GM19438 (cell line): ENCODE measurements at regions not wholly inside any gene's neighbourhood (a gene's known extent, or its start where the extent isn't known, plus 50 kb on each side); places are given as distances from the start of the nearest gene placed in this dataset.
A peak's percentile ranks its signal among the peaks of the same experiment; 100 is the strongest.
"Not testable (repeated sequence)": the region's sequence is repeated elsewhere in the genome, so short reads cannot be mapped to it uniquely, and the experiment has no call there.

ENCODE experiments used
- ATAC-seq: cut with Tn5 transposase; IDR thresholded peaks from one replicate; pipeline ENCODE4 v1.9.1; 2021; ENCODE audit warnings: low read depth; ENCODE audit not compliant: unreplicated experiment

DNA sequence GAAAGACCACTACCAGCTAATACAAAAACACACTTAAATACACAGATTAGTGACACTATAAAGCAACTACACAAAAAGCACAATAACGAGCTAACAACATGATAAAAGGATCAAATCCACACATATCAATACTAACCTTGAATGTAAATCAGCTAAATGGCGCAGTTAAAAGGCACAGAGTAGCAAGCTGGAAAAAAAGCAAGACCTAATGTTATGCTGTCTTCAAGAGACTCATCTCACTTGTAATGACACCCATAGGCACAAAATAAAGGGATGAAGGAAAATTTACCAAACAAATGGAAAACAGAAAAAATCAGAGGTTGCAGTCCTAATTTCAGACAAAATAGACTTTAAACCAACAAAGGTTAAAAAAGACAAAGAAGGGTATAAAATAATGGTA is 86.3 kb downstream of the NUS1 start:
- ATAC-seq: no peak

DNA sequence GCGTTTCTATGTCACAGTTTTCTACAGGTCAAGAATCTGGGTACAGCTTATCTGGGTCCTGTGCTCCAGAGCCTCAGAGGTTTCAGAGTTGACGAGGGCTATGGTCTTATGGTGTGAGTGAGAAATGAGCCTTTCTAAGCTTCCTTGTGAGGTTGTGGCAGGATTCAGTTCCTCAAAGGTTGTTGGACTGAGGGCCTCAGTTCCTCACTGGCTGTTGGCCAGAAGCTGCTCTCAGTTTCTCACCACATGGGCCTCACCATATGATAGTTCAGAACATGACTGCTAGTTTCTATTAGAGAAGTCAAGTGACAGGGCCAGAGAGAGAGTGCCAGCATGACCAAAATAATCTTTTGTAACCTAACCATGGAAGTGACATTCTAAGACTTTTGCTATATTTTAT is 96.1 kb downstream of the NUS1 start:
- peak; percentile 98 for ATAC-seq

DNA sequence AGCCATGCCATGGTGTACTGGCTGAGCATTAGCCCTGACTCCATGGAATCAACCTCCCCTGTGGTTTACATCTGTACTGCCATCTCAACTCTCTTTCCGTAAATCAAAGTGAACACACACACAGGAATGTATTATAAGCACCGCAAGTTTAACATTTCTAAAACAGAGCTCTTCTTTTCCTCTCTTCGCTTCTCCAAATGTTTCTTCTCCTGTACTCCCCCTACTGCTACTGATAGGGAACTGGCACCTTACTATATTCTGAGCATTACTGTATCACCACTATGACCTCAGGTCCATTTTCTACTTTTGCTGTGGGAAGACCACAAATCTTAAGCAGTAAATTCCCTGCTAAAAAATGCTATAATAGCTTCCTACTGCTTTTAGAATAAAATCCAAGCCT is 101.2 kb downstream of the NUS1 start:
- ATAC-seq: no peak

DNA sequence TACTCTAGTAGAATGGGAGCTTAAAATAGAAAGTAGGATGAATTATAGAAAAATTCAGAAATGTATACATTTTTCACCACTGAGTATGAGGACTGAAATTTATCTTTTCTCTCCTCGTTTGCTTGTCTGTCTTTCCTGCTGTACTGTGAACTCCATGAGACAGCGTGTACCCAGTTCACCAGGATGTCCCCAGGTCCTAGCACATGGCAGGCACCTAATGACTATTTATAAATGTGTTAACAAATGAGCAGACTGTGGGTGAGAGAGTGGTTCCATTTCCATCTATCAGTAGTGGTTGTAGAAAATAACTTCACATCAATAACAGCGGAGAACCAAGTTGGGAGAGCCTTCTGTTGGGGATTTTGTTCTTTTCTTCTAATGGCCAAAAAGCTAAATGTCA is 106.3 kb downstream of the NUS1 start:
- ATAC-seq: no peak

DNA sequence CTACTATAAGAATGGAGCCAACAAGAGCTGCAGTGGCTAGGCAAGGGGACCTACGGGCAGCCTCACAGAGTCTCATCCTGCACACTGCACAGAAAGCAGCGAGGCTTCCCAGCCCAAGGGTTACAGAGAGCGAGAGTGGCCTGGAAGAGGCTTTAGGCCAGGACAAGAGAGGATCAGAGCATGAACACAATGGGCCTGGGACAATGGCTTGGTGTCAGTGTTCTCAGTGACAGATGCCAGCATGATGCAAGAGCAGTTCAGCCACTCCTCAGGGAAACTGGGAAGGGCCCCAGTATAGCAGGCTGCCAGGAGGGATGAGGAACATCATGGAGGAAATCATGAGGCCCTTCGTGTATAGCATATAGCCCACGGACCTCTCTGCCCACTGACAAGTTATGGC is 108.0 kb downstream of the NUS1 start:
- ATAC-seq: no peak

DNA sequence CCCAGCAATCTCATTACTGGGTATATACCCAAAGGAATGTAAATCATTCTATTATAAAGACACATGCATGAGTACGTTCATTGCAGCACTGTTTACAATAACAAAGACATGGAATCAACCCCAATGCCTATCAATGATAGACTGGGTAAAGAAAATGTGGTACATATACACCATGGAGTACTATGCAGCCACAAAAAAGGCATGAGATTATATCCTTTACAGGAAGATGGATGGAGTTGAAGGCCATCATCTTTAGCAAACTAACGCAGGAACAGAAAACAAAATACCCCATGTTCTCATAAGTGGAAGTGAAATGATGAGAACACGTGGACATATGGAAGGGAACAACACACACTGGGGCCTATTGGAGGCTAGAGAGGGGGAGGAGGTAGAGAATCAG is 115.7 kb downstream of the NUS1 start:
- ATAC-seq: no peak

DNA sequence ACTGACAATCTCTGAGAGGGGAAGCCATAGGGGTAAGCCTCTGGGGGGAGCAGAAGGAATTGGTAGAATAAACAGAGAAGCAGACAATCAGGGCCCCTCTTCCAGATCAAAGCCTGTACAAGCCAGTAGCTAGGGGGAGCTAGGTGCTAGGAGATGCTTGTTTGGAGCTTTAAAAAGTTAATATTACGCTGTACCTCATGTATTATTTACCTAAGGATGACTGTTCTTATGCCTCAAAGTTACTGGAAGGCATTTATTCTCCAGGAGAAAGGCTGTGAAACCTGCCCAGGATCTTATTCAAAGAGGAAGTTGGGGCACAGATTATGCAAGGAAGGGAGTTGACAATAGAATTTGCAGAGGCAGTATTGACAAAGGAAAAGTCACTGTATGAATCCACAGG is 111.8 kb upstream of the SLC35F1 start:
- ATAC-seq: no peak

DNA sequence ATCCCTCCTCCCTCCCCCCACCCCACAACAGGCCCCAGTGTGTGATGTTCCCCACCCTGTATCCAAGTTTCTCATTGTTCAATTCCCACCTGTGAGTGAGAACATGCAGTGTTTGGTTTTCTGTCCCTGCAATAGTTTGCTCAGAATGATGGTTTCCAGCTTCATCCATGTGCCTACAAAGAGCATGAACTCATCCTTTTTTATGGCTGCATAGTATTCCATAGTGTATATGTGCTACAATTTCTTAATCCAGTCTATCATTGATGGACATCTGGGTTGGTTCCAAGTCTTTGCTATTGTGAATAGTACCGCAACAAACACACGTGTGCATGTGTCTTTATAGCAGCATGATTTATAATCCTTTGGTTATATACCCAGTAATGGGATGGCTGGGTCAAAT is 108.2 kb upstream of the SLC35F1 start:
- ATAC-seq: not testable (repeated sequence)

DNA sequence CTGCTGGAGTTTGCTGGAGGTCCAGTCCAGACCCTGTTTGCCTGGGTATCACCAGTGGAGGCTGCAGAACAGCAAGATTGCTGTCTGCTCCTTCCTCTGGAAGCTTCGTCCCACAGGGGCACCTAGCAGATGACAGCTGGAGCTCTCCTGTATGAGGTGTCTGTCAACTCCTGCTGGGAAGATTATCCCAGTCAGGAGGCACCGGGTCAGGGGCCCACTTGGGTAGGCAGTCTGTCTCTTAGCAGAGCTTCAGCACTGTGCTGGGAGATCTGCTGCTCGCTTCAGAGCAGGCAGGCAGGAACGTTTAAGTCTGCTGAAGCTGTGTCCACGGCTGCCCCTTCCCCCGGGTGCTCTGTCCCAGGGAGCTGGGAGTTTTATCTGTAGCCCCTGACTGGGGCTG is 96.8 kb upstream of the SLC35F1 start:
- ATAC-seq: no peak

DNA sequence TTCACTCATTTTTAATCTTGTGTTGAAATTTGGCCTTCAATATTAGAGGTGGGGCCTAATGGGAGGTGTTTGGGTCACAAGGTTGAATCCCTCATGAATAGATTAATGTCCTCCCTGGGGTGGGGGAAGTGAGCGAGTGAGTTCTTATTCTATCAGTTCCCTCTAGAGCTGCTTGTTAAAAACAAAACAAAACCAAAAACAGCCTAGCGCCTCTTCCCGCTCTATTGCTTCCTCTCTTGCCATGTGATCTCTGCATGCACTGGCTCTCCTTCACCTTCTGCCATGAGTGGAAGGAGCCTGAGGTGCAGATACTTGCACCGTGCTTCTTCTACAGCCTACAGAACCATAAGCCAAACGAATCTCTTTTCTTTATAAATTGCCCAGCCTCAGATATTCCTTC is 89.6 kb upstream of the SLC35F1 start:
- ATAC-seq: no peak

DNA sequence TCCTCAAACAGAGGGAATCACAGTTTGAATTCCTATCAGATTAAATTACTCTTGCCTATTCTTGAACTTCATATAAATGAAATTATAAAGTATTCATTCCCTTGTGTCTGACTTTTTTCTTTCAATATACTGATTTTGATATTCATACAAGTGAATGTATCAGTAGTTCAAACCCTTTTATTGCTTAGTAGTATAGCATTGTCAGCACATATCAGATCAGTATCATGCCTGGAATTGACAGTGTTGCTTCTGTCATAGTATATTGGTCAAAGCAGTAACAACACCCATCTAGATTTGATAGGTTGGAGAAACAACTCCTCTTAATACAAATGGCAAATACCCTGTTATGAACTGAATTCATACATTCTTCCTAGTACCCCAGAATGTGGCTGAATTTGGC is 89.1 kb upstream of the SLC35F1 start:
- ATAC-seq: no peak

DNA sequence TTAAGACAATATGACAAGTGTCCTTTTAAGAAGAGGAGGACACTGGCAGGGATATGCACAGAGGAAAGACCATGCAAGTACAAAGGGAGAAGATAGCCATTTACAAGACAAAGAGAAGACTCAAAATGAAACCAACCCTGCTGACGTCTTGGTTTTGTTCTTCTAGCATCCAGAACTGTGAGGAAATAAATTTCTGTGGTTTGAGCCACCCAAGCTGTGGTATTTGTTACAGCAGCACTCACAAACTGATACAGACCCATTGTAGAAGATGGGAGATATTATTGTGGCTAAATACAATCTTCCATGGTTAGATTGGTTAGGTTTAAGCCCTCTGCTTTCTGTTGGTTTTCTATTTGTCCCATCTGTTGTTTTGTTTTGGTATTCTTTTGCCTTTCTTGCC is 88.6 kb upstream of the SLC35F1 start:
- no peak for ATAC-seq

DNA sequence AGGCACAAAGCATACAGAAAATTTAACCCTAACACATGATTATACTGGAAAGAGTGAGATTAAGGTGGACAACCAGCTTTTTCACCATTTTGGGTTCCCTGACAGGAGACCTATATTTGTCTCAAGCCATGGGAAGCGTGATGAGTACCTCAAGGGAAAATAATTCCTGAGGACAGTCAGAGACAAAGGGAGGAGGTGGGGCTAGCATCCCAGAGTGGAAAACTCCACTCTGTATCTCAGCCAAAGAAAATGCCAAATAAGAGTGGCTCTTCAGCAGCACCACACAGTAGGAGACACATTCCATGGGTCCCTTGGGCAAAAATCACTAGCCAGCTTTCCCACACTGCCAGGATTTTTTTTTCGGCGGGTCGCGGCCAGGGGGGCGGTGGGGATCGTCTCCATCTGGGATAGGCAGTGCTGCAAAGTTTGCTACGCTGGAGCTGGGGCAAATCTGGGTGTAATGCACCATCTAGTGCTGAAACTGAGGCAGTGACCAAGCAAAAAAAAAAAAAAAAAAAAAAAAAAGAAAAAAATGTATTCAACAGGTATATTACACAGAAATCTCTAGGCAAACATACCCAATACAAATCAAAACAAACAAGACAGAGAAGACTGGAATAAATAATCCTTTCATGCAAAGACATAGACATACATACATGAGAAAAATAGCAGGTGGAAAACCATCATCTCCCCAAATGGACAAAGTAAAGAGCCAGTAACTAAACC is 77.3 kb upstream of the SLC35F1 start:
- no peak for ATAC-seq

DNA sequence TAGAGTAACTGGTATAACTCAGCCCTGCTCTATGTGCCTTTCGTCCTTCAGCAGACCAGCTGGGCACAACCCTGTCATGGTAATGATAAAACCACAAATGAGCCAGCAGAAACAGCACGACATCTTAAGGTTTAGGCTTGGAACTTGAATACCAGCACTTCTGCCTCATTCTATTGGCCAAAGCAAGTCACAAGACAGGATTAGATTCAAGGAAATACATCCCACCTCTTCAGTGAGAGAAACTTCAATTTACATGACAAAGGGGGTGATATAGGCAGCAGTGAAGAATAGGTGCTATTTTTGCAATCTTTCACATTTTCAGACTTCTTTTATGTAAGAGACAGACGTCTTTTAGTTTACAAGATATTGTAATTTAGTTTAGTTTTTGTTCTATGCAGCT is 69.8 kb upstream of the SLC35F1 start:
- no peak for ATAC-seq

DNA sequence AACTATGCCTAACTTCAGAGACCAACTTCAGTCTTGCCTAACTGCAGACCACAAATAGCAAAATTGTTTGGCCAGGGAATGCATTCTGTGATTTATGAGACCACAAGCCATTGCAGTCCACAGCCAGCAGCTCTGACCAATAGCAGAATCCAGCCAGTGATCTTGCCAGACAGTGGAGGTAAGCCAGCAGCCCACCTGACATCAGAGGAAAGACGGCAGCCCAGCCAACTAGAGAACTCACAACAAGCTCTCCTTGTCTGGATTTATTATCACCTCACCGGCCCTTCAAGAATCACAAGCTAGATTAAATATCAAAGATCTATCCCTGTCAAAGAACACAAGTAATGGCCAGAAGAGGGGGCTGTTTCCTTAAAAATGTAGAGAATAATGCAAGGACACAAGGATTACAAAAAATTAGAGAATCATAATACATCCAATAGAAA is 66.5 kb upstream of the SLC35F1 start:
- ATAC-seq: no peak

DNA sequence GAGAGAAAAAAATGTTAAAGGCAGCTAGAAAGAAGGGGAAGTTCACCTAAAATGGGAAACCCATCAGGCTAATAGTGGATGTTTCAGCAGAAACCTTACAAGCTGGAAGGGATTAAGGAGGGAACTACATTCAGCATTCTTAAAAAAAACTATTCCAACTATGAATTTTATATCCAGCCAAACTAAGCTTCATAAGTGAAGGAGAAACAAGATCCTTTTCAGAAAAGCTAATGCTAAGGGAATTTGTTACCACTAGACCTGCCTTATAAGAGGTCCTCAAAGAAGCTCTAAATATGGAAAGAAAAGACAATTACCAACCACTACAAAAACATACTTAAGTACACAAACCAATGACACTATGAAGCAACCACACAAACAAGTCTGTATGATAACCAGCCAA is 59.2 kb upstream of the SLC35F1 start:
- no peak for ATAC-seq

DNA sequence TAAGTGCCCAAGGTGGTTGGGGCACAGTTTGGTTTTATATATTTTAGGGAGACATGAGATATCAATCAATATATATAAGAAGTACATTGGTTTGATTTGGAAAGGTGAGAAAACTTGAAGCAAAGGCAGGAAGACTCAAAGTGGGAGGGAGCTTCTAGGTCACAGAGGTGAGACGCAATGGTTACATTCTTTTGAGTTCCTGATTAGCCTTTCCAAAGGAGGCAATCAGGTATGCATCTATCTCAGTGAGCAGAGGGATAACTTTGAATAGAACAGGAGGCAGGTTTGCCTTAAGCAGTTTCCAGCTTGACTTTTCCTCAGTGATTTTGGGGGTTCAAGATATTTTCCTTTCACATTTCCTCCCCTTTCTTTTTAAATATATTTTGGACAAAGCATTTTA is 58.0 kb upstream of the SLC35F1 start:
- no peak for ATAC-seq
